Ureter (tissue), 1 donor: ENCODE measurements at regions not wholly inside any gene's neighbourhood (a gene's known extent, or its start where the extent isn't known, plus 50 kb on each side); places are given as distances from the start of the nearest gene placed in this dataset.

Experiments
- DNase-seq: peaks from one replicate; pipeline ENCODE4 v3.0.0-alpha.2; 2020; ENCODE audit warnings: low spot score
- donor health status: DM: yes; HTN: yes; CAD: no.

DNA sequence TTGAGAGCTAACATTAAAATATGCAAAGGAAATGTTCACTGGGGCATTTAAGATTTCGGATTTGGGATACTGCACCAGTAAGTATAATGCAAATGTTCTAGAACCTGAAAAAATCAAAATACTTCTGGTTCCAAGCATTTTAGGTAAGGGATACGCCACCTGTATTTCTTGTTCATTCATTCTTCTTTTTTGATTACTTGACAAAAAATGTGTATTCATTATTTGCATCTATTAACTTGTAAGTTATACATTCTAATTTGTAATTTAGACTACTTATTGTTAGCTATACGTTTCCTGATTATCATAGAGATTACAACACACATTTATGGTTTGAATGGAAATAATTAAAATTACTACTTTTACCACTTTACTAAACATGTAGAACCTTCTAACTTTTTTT is 486.9 kb downstream of the SOX5 start:
- DNase-seq = no peak

DNA sequence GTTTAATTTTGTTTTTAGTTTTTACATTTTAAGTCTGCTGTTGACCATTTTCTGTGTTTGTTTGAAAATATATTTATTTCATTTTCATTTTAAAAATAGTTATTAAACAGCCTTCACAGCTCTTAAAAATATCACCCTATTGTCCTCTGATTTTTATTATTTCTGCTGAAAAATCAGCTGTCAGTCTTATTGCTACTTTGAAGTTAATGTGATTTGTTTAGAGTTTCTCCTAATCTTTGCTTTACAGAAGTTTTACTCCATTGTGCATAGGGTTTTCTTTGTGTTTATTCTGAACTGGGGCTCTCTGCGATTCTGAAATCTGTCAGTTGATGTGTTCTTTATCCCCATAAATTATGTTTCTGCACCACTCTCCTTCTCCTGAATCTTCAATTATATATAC is 486.3 kb downstream of the SOX5 start:
- no peak for DNase-seq

DNA sequence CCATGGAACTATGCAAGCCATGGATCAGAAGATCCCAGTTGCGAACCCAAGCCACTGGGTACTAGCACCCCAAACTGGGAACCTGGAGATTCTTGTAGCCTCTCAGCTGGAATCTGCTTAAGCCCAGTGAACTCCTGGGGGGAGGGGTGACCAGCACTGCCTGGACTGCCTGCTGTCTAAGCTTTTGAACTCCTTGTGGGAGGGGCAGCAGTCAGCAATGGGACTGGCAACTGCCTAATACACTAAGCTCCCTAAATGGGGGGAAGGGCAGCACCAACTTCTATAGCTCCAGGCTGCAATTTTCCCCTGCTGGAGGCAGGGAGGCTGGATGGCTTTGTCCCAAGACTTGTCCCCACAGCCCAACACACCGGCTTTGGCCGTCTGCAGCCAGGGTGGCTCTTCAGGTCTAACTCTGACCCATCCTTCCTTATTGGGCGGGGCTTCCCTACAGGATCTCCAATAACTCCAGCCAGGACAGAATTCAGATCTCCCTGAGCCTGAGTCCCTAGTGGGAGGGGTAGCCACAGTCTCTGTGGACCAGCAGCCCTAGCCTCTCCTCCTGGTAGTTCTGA is 485.1 kb downstream of the SOX5 start:
- no peak for DNase-seq

DNA sequence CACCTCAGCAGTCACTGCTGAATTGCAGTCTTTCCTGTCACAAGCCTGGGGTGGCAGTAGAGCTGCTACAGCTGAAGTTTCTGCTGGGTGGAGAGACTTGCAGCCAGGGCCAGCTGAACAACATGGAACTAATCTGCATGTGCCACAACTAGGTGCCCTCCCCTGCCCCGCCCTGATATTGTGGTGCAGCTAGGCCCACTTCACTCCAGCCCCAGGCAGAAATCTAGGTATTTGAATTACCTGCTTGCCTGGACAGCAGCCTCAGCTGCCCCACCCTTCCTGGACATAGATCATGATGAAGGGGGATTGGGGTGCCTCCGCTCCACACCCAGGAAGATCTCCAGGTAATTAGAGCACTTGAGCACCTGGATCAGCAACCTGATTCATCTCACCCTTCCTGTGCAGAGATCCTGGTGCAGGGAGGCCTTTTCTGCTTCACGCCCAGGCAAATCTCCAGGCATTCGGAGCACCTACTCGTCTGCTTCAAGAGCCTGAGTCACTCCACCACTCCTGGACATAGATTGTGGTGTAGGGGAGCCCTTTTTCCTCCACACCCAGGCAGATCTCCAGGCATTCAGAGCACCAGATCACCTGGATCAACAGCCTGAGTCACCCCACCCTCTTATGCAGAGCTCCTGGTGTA is 477.0 kb downstream of the SOX5 start:
- DNase-seq = no peak

DNA sequence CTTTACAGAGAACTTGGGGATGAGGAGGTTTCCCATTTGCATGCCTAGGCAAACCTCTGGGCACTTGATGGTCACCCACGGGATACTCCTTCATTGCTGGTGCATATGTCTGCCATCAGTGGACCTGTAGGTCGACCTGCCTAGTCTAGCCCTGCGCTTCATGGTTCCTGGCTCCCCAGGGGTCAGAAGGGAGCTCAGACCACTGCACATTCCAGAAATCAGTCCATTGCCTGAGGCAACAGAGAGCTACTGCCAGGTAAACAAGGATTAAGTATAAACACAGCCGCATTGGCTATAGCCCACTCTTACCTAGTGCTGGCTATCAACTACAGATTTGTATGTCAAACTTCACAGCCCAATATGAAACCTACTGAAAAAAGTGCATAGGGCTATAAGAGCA is 476.4 kb downstream of the SOX5 start:
- DNase-seq = no peak

DNA sequence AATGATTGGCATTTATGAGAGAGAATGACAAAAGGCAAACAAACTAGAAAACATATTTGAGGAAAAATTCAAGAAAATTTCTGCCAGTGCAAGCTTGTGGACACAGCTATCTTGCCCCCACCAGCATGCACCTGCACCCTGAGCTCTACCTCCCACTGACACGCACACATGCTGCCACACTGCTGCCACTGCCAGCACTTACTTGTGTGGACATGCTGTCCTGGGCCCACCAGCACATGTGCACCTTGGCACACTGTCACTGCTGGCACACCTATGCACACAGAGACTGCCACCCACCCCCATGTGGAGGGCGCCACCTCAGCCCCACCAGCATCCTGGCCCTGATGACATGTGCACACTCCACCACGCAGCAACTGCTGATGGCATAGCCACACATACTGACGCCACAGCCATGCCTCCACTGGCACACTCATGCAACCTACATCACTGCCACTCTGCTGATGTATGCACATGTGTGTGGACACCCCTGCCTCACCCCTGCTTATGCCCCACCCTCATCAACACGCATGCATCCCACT is 475.0 kb downstream of the SOX5 start:
- no peak for DNase-seq
